Endothelial cell of umbilical vein (primary cell): ENCODE measurements at regions not wholly inside any gene's neighbourhood (a gene's known extent, or its start where the extent isn't known, plus 50 kb on each side); places are given as distances from the start of the nearest gene placed in this dataset.

Experiments
- BruUV-seq: library from RNA; stranded (reverse); fragments of 400-500 nt; replicated peaks from 2 replicates; lab custom pipeline; 2021; lab: Mats Ljungman, UMichigan
- CTCF ChIA-PET: fragments of 300-600, 350-600 bp; sonication (Branson Sonifier 250); formaldehyde crosslinking; loops from one replicate; lab custom pipeline; 2021; ENCODE audit warnings: antibody characterized with exemption, inconsistent platforms; lab: Charles Lee
- POLR2A ChIA-PET: fragments of 300-600, 350-600 bp; sonication (Branson Sonifier 250); formaldehyde crosslinking; loops from one replicate; lab custom pipeline; 2021; ENCODE audit warnings: antibody characterized with exemption, inconsistent platforms; lab: Charles Lee
- DNase-seq: peaks from one replicate; pipeline ENCODE4 v3.0.0-alpha.2; 2011; ENCODE audit warnings: low read depth, low spot score
- FAIRE-seq: peaks from 2 replicates; lab custom pipeline; 2011; peaks lifted over from hg19 to GRCh38; lab: Jason Lieb, UNC
- H2AFZ ChIP-seq: 2 replicates; pipeline ENCODE4 v1.6.0; 2012; ENCODE audit warnings: low read depth, low read length, control low read depth, inconsistent platforms
- H3K27ac ChIP-seq: 2 replicates; pipeline ENCODE4 v1.5.1; 2011; ENCODE audit warnings: low read depth, mild to moderate bottlenecking, control low read depth, low read length, moderate library complexity; ENCODE audit not compliant: insufficient read depth
- H3K27me3 ChIP-seq, 2 experiments: 2 replicates each; pipeline versions ENCODE4 v1.6.0 to v1.6.1; 2011; ENCODE audit warnings: low read length in 2 of 2, mixed read lengths in 1 of 2; ENCODE audit not compliant: control insufficient read depth in 2 of 2, insufficient read depth in 2 of 2
- H3K36me3 ChIP-seq, 2 experiments: 2 replicates in 1 of 2; 3 replicates in 1 of 2; pipeline ENCODE4 v1.5.1; 2011; ENCODE audit warnings: low read length in 2 of 2, mild to moderate bottlenecking in 1 of 2, moderate library complexity in 1 of 2; ENCODE audit not compliant: control insufficient read depth in 2 of 2, insufficient read depth in 2 of 2; ENCODE audit errors: extremely low read depth in 1 of 2
- H3K4me1 ChIP-seq: 3 replicates; pipeline ENCODE4 v1.5.1; 2011; ENCODE audit warnings: mild to moderate bottlenecking, low read length; ENCODE audit not compliant: control insufficient read depth, insufficient read depth; ENCODE audit errors: extremely low read depth
- H3K4me2 ChIP-seq: 2 replicates; pipeline ENCODE4 v1.6.1; 2011; ENCODE audit warnings: low read length, control low read depth, mixed read lengths; ENCODE audit not compliant: insufficient read depth
- H3K4me3 ChIP-seq, 3 experiments: fragments of 200-600 bp in 1 of 3; sonication (generic), shearing (Covaris generic) in 1 of 3; replicated peaks in 1 of 3; 2 replicates each; pipeline ENCODE4 v1.5.1; 2011 to 2016; ENCODE audit warnings: control low read depth in 3 of 3, low read length in 3 of 3, mild to moderate bottlenecking in 2 of 3, inconsistent platforms in 1 of 3, low read depth in 1 of 3, moderate library complexity in 1 of 3; ENCODE audit not compliant: insufficient read depth in 1 of 3
- H3K79me2 ChIP-seq: 2 replicates; pipeline ENCODE4 v1.6.0; 2012; ENCODE audit warnings: low read length, inconsistent platforms; ENCODE audit not compliant: control insufficient read depth, insufficient read depth
- H3K9ac ChIP-seq: replicated peaks from 2 replicates; pipeline ENCODE3; 2011; ENCODE audit warnings: low read length, control low read depth; ENCODE audit not compliant: insufficient read depth; ENCODE audit errors: extremely low read depth
- H3K9me1 ChIP-seq: replicated peaks from 3 replicates; pipeline ENCODE4 v1.6.0; 2011; ENCODE audit warnings: mild to moderate bottlenecking, low read length; ENCODE audit not compliant: control insufficient read depth, insufficient read depth; ENCODE audit errors: extremely low read depth
- H3K9me3 ChIP-seq: replicated peaks from 2 replicates; pipeline ENCODE4 v1.5.1; 2012; ENCODE audit warnings: low read length, inconsistent platforms; ENCODE audit not compliant: control insufficient read depth, insufficient read depth
- H4K20me1 ChIP-seq: replicated peaks from 2 replicates; pipeline ENCODE3; 2011; ENCODE audit warnings: mild to moderate bottlenecking, low read length; ENCODE audit not compliant: control insufficient read depth, insufficient read depth; ENCODE audit errors: extremely low read depth
- CTCF ChIP-seq, 2 donors: IDR thresholded peaks; 1 replicate in 1 of 2; 2 replicates in 1 of 2; pipeline ENCODE4 v1.5.1; 2011; ENCODE audit warnings: low read length in 2 of 2, mild to moderate bottlenecking in 2 of 2, moderate library complexity in 2 of 2, control low read depth in 1 of 2, inconsistent platforms in 1 of 2, low read depth in 1 of 2; ENCODE audit not compliant: insufficient read depth in 1 of 2; ENCODE audit errors: extremely low read depth in 1 of 2
- EZH2 ChIP-seq: IDR thresholded peaks from 2 replicates; pipeline ENCODE4 v1.6.1; 2012; ENCODE audit warnings: borderline replicate concordance, low read depth, mild to moderate bottlenecking, moderate library complexity, low read length, inconsistent platforms; ENCODE audit not compliant: severe bottlenecking
- GATA2 ChIP-seq: IDR thresholded peaks from 2 replicates; pipeline ENCODE4 v1.7.0; 2011; ENCODE audit warnings: low read depth, mild to moderate bottlenecking, moderate library complexity, mixed read lengths, low read length; ENCODE audit not compliant: insufficient read length, insufficient read depth
- JUN ChIP-seq: IDR thresholded peaks from 2 replicates; pipeline ENCODE4 v1.6.1; 2011; ENCODE audit warnings: borderline replicate concordance, low read depth; ENCODE audit not compliant: insufficient read length, insufficient read depth
- MAX ChIP-seq: IDR thresholded peaks from 2 replicates; pipeline ENCODE4 v1.6.1; 2011; ENCODE audit not compliant: insufficient read depth, insufficient read length
- MYC ChIP-seq: IDR thresholded peaks from one replicate; pipeline ENCODE4 v1.6.1; 2011; ENCODE audit warnings: mild to moderate bottlenecking, low read depth, low read length
- POLR2A ChIP-seq: IDR thresholded peaks from 2 replicates; pipeline ENCODE4 v1.6.1; 2012; ENCODE audit warnings: low read depth, mild to moderate bottlenecking, control low read depth, low read length
- POLR2AphosphoS5 ChIP-seq: IDR thresholded peaks from 2 replicates; pipeline ENCODE4 v1.6.1; 2012; ENCODE audit warnings: low read depth, mild to moderate bottlenecking, control low read depth, low read length, moderate library complexity; ENCODE audit not compliant: insufficient read depth
- dilution Hi-C: fragments of 300-500 bp; cut with MboI; formaldehyde crosslinking; loops from one replicate; pipeline ENCODE4 v1.15.0; 2019; ENCODE audit warnings: low sequenced_read_pairs; ENCODE audit not compliant: extremely low pct_ligation_motif_present
- intact Hi-C: fragments of 100-400 bp; cut with micrococcal nuclease; formaldehyde crosslinking; loops from one replicate; pipeline ENCODE4 v1.10.0; 2022

GRCh38 chr5:88552426-88552825, 283.8 kb upstream of the TMEM161B start:
- Histone ChIP-seq H3K9me1 (no peaks in the 10 kb centered on the region), H3K4me1 (no peaks in the 10 kb centered on the region), H3K79me2 (no peaks in the 10 kb centered on the region), H3K27ac (no peak overlapping the region), H3K9ac (no peak overlapping the region), H3K4me2 (no peak overlapping the region), H4K20me1 (no peaks in the 10 kb centered on the region), H3K27me3 (no peaks in the 10 kb centered on the region), H2AFZ (no peak overlapping the region), H3K9me3 (no peaks in the 10 kb centered on the region), H3K4me3 (no peak overlapping the region), H3K36me3 (no peaks in the 10 kb centered on the region)
- POLR2A ChIA-PET = no interaction called here
- FAIRE-seq = no peak
- dilution Hi-C loops = no loop called here
- intact Hi-C loops = no loop called here
- DNase-seq = no peak
- CTCF ChIA-PET = no interaction called here
- TF ChIP-seq JUN (no peak), EZH2 (no peak), MYC (no peak), CTCF (IDR thresholded peaks at IDR 0.05; ENCODE audit: extremely low read depth in 1 of 2, insufficient read depth in 1 of 2, low read depth in 1 of 2, low read length in 2 of 2) (no peak), POLR2AphosphoS5 (no peak)
- BruUV-seq = no TSS peak

GRCh38 chr5:88551724-88552345, 283.2 kb upstream of the TMEM161B start:
- no peak for FAIRE-seq
- no peak overlapping the region for H3K9ac ChIP-seq
- no peaks in the 10 kb centered on the region for H3K27me3 ChIP-seq
- no peak for TF ChIP-seq MAX
- no peak for TF ChIP-seq MYC
- no peak for TF ChIP-seq JUN
- TF ChIP-seq GATA2 = no peak
- TF ChIP-seq EZH2 = no peak
- TF ChIP-seq POLR2A = no peak
- H3K4me3 ChIP-seq = no peak overlapping the region
- POLR2A ChIA-PET = no interaction called here
- H3K79me2 ChIP-seq = no peaks in the 10 kb centered on the region
- no peak for DNase-seq
- no peak overlapping the region for H3K4me2 ChIP-seq
- H3K36me3 ChIP-seq = no peaks in the 10 kb centered on the region
- no peaks in the 10 kb centered on the region for H4K20me1 ChIP-seq
- BruUV-seq = no TSS peak
- H3K9me3 ChIP-seq = no peaks in the 10 kb centered on the region
- H2AFZ ChIP-seq = no peak overlapping the region
- intact Hi-C loops (no loop called here), dilution Hi-C loops (no loop called here)
- H3K9me1 ChIP-seq = no peaks in the 10 kb centered on the region
- CTCF ChIA-PET = no interaction called here
- H3K4me1 ChIP-seq = no peaks in the 10 kb centered on the region
- no peak overlapping the region for H3K27ac ChIP-seq
